K562 (cell line): ENCODE measurements at regions not wholly inside any gene's neighbourhood (a gene's known extent, or its start where the extent isn't known, plus 50 kb on each side); places are given as distances from the start of the nearest gene placed in this dataset.

ENCODE experiments used
- ATF3 ChIP-seq, 2 experiments: fragments of 450-650 bp in 1 of 2; sonication (generic) in 1 of 2; formaldehyde crosslinking in 1 of 2; IDR thresholded peaks in 1 of 2; conservative IDR thresholded peaks in 1 of 2; 2 replicates each; pipeline versions ENCODE4 v1.6.1 to v1.8.1; 2016 to 2023; ENCODE audit warnings: mild to moderate bottlenecking in 2 of 2, moderate library complexity in 2 of 2, inconsistent platforms in 1 of 2, missing genetic modification reagents in 1 of 2
- ATF4 ChIP-seq: fragments of 450-650 bp; formaldehyde crosslinking; IDR thresholded peaks from 2 replicates; pipeline ENCODE4 v1.4.0; 2022; ENCODE audit warnings: mild to moderate bottlenecking, moderate library complexity
- ATF7 ChIP-seq: fragments of 450-650 bp; IDR thresholded peaks from 2 replicates; pipeline ENCODE4 v1.7.1; 2014; ENCODE audit warnings: mild to moderate bottlenecking, moderate library complexity
- BHLHE40 ChIP-seq: IDR thresholded peaks from 2 replicates; pipeline ENCODE4 v1.6.1; 2011; ENCODE audit warnings: low read length, improper control_type of control experiment
- CGGBP1 ChIP-seq: fragments of 250-450 bp; sonication (Bioruptor Pico); IDR thresholded peaks from 2 replicates; pipeline ENCODE4 v1.9.0; 2021; ENCODE audit warnings: mild to moderate bottlenecking
- E2F8 ChIP-seq: fragments of 450-650 bp; IDR thresholded peaks from 2 replicates; pipeline ENCODE4 v1.7.1; 2018; ENCODE audit warnings: mild to moderate bottlenecking, low read depth; ENCODE audit not compliant: partially characterized antibody
- ETV5 ChIP-seq: sonication (generic); formaldehyde crosslinking; IDR thresholded peaks from 2 replicates; pipeline ENCODE4 v1.4.0; 2020; ENCODE audit warnings: low read depth, mild to moderate bottlenecking, missing genetic modification reagents
- FOXK2 ChIP-seq, 2 experiments: fragments of 450-650 bp; IDR thresholded peaks in 1 of 2; conservative IDR thresholded peaks in 1 of 2; 2 replicates each; pipeline ENCODE4 v1.6.1; 2016; ENCODE audit warnings: low read depth in 2 of 2, mild to moderate bottlenecking in 1 of 2
- LEF1 ChIP-seq: fragments of 450-650 bp; IDR thresholded peaks from 2 replicates; pipeline ENCODE4 v1.6.1; 2016; ENCODE audit warnings: mild to moderate bottlenecking
- MAFG ChIP-seq: fragments of 450-650 bp; conservative IDR thresholded peaks from 2 replicates; pipeline ENCODE4 v1.6.1; 2016; ENCODE audit warnings: missing genetic modification characterization, missing compliant biosample characterization
- MYC ChIP-seq, 2 experiments: fragments of 250-450 bp in 1 of 2; sonication (Bioruptor Pico) in 1 of 2; IDR thresholded peaks; 2 replicates each; pipeline versions ENCODE4 v1.5.1 to v1.6.1; 2012 to 2021; ENCODE audit warnings: low read depth in 2 of 2, borderline replicate concordance in 1 of 2, improper control_type of control experiment in 1 of 2, low read length in 1 of 2, mild to moderate bottlenecking in 1 of 2, moderate library complexity in 1 of 2
- NFE2 ChIP-seq: IDR thresholded peaks from 2 replicates; pipeline ENCODE4 v1.6.1; 2014; ENCODE audit warnings: antibody characterized with exemption, low read depth
- PHF8 ChIP-seq: fragments of 200-600 bp; sonication (generic); IDR thresholded peaks from 2 replicates; pipeline ENCODE4 v1.6.1; 2012; ENCODE audit warnings: mixed run types, mild to moderate bottlenecking, inconsistent platforms, low read length, moderate library complexity, borderline replicate concordance
- RBFOX2 ChIP-seq: fragments of 200-400 bp; formaldehyde crosslinking; IDR thresholded peaks from 2 replicates; pipeline ENCODE4 v1.6.1; 2017; ENCODE audit warnings: low read depth, mild to moderate bottlenecking, low read length, moderate library complexity
- RBM17 ChIP-seq: fragments of 200-400 bp; formaldehyde crosslinking; IDR thresholded peaks from 2 replicates; pipeline ENCODE4 v1.6.1; 2017; ENCODE audit warnings: low read depth, mild to moderate bottlenecking, low read length, borderline replicate concordance
- RNF2 ChIP-seq: sonication (generic); IDR thresholded peaks from 2 replicates; pipeline ENCODE4 v1.6.1; 2016
- SMAD3 ChIP-seq: fragments of 450-650 bp; formaldehyde crosslinking; conservative IDR thresholded peaks from 2 replicates; pipeline ENCODE4 v1.4.0; 2020; ENCODE audit warnings: mild to moderate bottlenecking
- SPI1 ChIP-seq: IDR thresholded peaks from 2 replicates; pipeline ENCODE4 v1.6.1; 2011; ENCODE audit warnings: low read depth, low read length, control low read depth, borderline replicate concordance
- TAF15 ChIP-seq: fragments of 200-400 bp; formaldehyde crosslinking; IDR thresholded peaks from 2 replicates; pipeline ENCODE4 v1.6.1; 2017; ENCODE audit warnings: mild to moderate bottlenecking, low read depth, low read length, moderate library complexity
- TCF3 ChIP-seq: sonication (generic); formaldehyde crosslinking; IDR thresholded peaks from 2 replicates; pipeline ENCODE4 v1.4.0; 2020; ENCODE audit warnings: mild to moderate bottlenecking, missing genetic modification reagents
- TCFL5 ChIP-seq: fragments of 250-450 bp; sonication (Bioruptor Pico); conservative IDR thresholded peaks from 2 replicates; pipeline ENCODE4 v1.6.1; 2021; ENCODE audit warnings: mild to moderate bottlenecking, moderate library complexity, matching md5 sums
- THRA ChIP-seq: fragments of 450-650 bp; IDR thresholded peaks from 2 replicates; pipeline ENCODE4 v1.6.1; 2017; ENCODE audit warnings: mild to moderate bottlenecking, moderate library complexity
- ZKSCAN3 ChIP-seq: fragments of 250-450 bp; sonication (Bioruptor Pico); IDR thresholded peaks from 2 replicates; pipeline ENCODE4 v1.4.0; 2020
- ZNF274 ChIP-seq: IDR thresholded peaks from 2 replicates; pipeline ENCODE4 v1.6.1; 2011; ENCODE audit warnings: low read depth, mild to moderate bottlenecking, low read length, moderate library complexity, borderline replicate concordance

- TF ChIP-seq E2F8 (no peak), PHF8 (no peak), ETV5 (no peak), LEF1 (peak; percentile 69; the same call in 1 of the 2 replicates), ZNF274 (no peak), ZKSCAN3 (CRISPR knock-in tag) (no peak), ATF7 (peak; percentile 70; the same call in 1 of the 2 replicates), ATF4 (no peak), TCF3 (CRISPR knock-in tag) (no peak), RBFOX2 (no peak), ATF3 (IDR thresholded peaks at IDR 0.05) (peak; percentile 36; the same call in 1 of the 2 replicates), ATF3 (CRISPR knock-in tag; conservative IDR thresholded peaks at IDR 0.05) (no peak), THRA (peak; percentile 90), RNF2 (no peak), TAF15 (no peak), SPI1 (no peak), MYC (IDR thresholded peaks at IDR 0.05; ENCODE audit: low read depth, low read length) (0 out of 2 replicates have a peak, but pooled peaks have one; percentile 28), MYC (CRISPR knock-in tag; IDR thresholded peaks at IDR 0.05; ENCODE audit: borderline replicate concordance, low read depth) (no peak), RBM17 (no peak), MAFG (tag) (peak; percentile 58), BHLHE40 (no peak), FOXK2 (conservative IDR thresholded peaks at IDR 0.05 in 1 of 2, IDR thresholded peaks at IDR 0.05 in 1 of 2; ENCODE audit: low read depth in 2 of 2) (no peak), NFE2 (0 out of 2 replicates have a peak, but pooled peaks have one; percentile 5), TCFL5 (CRISPR knock-in tag) (no peak), CGGBP1 (no peak), SMAD3 (CRISPR knock-in tag) (no peak)
These were observed 69.3 kb upstream of the NOCT start (continued) for GRCh38 chr4:138946306-138946705.
